SH-SY5Y (cell line): ENCODE measurements at regions not wholly inside any gene's neighbourhood (a gene's known extent, or its start where the extent isn't known, plus 50 kb on each side); places are given as distances from the start of the nearest gene placed in this dataset.

ENCODE experiments used
- GATA2 ChIP-seq: IDR thresholded peaks from 2 replicates; pipeline ENCODE4 v1.6.1; 2011; ENCODE audit warnings: mild to moderate bottlenecking, low read depth, low read length
- GATA3 ChIP-seq: IDR thresholded peaks from 2 replicates; pipeline ENCODE4 v1.6.1; 2011; ENCODE audit warnings: low read depth, mild to moderate bottlenecking, low read length, moderate library complexity

- TF ChIP-seq GATA2 (no peak), GATA3 (no peak)
Measured at GRCh38 chr1:88186911-88187310, 497.2 kb upstream of the PKN2 start.
